Endothelial cell of umbilical vein (primary cell): ENCODE measurements at regions not wholly inside any gene's neighbourhood (a gene's known extent, or its start where the extent isn't known, plus 50 kb on each side); places are given as distances from the start of the nearest gene placed in this dataset.

Experiments used
- BruUV-seq: library from RNA; stranded (reverse); fragments of 400-500 nt; replicated peaks from 2 replicates; lab custom pipeline; 2021; lab: Mats Ljungman, UMichigan
- CTCF ChIA-PET: fragments of 300-600, 350-600 bp; sonication (Branson Sonifier 250); formaldehyde crosslinking; loops from one replicate; lab custom pipeline; 2021; ENCODE audit warnings: antibody characterized with exemption, inconsistent platforms; lab: Charles Lee
- POLR2A ChIA-PET: fragments of 300-600, 350-600 bp; sonication (Branson Sonifier 250); formaldehyde crosslinking; loops from one replicate; lab custom pipeline; 2021; ENCODE audit warnings: antibody characterized with exemption, inconsistent platforms; lab: Charles Lee
- DNase-seq: peaks from one replicate; pipeline ENCODE4 v3.0.0-alpha.2; 2011; ENCODE audit warnings: low read depth, low spot score
- FAIRE-seq: peaks from 2 replicates; lab custom pipeline; 2011; peaks lifted over from hg19 to GRCh38; lab: Jason Lieb, UNC
- H2AFZ ChIP-seq: 2 replicates; pipeline ENCODE4 v1.6.0; 2012; ENCODE audit warnings: low read depth, low read length, control low read depth, inconsistent platforms
- H3K27ac ChIP-seq: 2 replicates; pipeline ENCODE4 v1.5.1; 2011; ENCODE audit warnings: low read depth, mild to moderate bottlenecking, control low read depth, low read length, moderate library complexity; ENCODE audit not compliant: insufficient read depth
- H3K27me3 ChIP-seq, 2 experiments: 2 replicates each; pipeline versions ENCODE4 v1.6.0 to v1.6.1; 2011; ENCODE audit warnings: low read length in 2 of 2, mixed read lengths in 1 of 2; ENCODE audit not compliant: control insufficient read depth in 2 of 2, insufficient read depth in 2 of 2
- H3K36me3 ChIP-seq, 2 experiments: 2 replicates in 1 of 2; 3 replicates in 1 of 2; pipeline ENCODE4 v1.5.1; 2011; ENCODE audit warnings: low read length in 2 of 2, mild to moderate bottlenecking in 1 of 2, moderate library complexity in 1 of 2; ENCODE audit not compliant: control insufficient read depth in 2 of 2, insufficient read depth in 2 of 2; ENCODE audit errors: extremely low read depth in 1 of 2
- H3K4me1 ChIP-seq: 3 replicates; pipeline ENCODE4 v1.5.1; 2011; ENCODE audit warnings: mild to moderate bottlenecking, low read length; ENCODE audit not compliant: control insufficient read depth, insufficient read depth; ENCODE audit errors: extremely low read depth
- H3K4me2 ChIP-seq: 2 replicates; pipeline ENCODE4 v1.6.1; 2011; ENCODE audit warnings: low read length, control low read depth, mixed read lengths; ENCODE audit not compliant: insufficient read depth
- H3K4me3 ChIP-seq, 3 experiments: fragments of 200-600 bp in 1 of 3; sonication (generic), shearing (Covaris generic) in 1 of 3; replicated peaks in 1 of 3; 2 replicates each; pipeline ENCODE4 v1.5.1; 2011 to 2016; ENCODE audit warnings: control low read depth in 3 of 3, low read length in 3 of 3, mild to moderate bottlenecking in 2 of 3, inconsistent platforms in 1 of 3, low read depth in 1 of 3, moderate library complexity in 1 of 3; ENCODE audit not compliant: insufficient read depth in 1 of 3
- H3K79me2 ChIP-seq: 2 replicates; pipeline ENCODE4 v1.6.0; 2012; ENCODE audit warnings: low read length, inconsistent platforms; ENCODE audit not compliant: control insufficient read depth, insufficient read depth
- H3K9ac ChIP-seq: replicated peaks from 2 replicates; pipeline ENCODE3; 2011; ENCODE audit warnings: low read length, control low read depth; ENCODE audit not compliant: insufficient read depth; ENCODE audit errors: extremely low read depth
- H3K9me1 ChIP-seq: replicated peaks from 3 replicates; pipeline ENCODE4 v1.6.0; 2011; ENCODE audit warnings: mild to moderate bottlenecking, low read length; ENCODE audit not compliant: control insufficient read depth, insufficient read depth; ENCODE audit errors: extremely low read depth
- H3K9me3 ChIP-seq: replicated peaks from 2 replicates; pipeline ENCODE4 v1.5.1; 2012; ENCODE audit warnings: low read length, inconsistent platforms; ENCODE audit not compliant: control insufficient read depth, insufficient read depth
- H4K20me1 ChIP-seq: replicated peaks from 2 replicates; pipeline ENCODE3; 2011; ENCODE audit warnings: mild to moderate bottlenecking, low read length; ENCODE audit not compliant: control insufficient read depth, insufficient read depth; ENCODE audit errors: extremely low read depth
- CTCF ChIP-seq, 2 donors: IDR thresholded peaks; 1 replicate in 1 of 2; 2 replicates in 1 of 2; pipeline ENCODE4 v1.5.1; 2011; ENCODE audit warnings: low read length in 2 of 2, mild to moderate bottlenecking in 2 of 2, moderate library complexity in 2 of 2, control low read depth in 1 of 2, inconsistent platforms in 1 of 2, low read depth in 1 of 2; ENCODE audit not compliant: insufficient read depth in 1 of 2; ENCODE audit errors: extremely low read depth in 1 of 2
- FOS ChIP-seq: IDR thresholded peaks from 2 replicates; pipeline ENCODE4 v1.6.1; 2011; ENCODE audit warnings: mild to moderate bottlenecking, low read length, moderate library complexity, borderline replicate concordance; ENCODE audit not compliant: insufficient read depth
- JUN ChIP-seq: IDR thresholded peaks from 2 replicates; pipeline ENCODE4 v1.6.1; 2011; ENCODE audit warnings: borderline replicate concordance, low read depth; ENCODE audit not compliant: insufficient read length, insufficient read depth
- MAX ChIP-seq: IDR thresholded peaks from 2 replicates; pipeline ENCODE4 v1.6.1; 2011; ENCODE audit not compliant: insufficient read depth, insufficient read length
- MYC ChIP-seq: IDR thresholded peaks from one replicate; pipeline ENCODE4 v1.6.1; 2011; ENCODE audit warnings: mild to moderate bottlenecking, low read depth, low read length
- POLR2A ChIP-seq: IDR thresholded peaks from 2 replicates; pipeline ENCODE4 v1.6.1; 2012; ENCODE audit warnings: low read depth, mild to moderate bottlenecking, control low read depth, low read length
- POLR2AphosphoS5 ChIP-seq: IDR thresholded peaks from 2 replicates; pipeline ENCODE4 v1.6.1; 2012; ENCODE audit warnings: low read depth, mild to moderate bottlenecking, control low read depth, low read length, moderate library complexity; ENCODE audit not compliant: insufficient read depth
- dilution Hi-C: fragments of 300-500 bp; cut with MboI; formaldehyde crosslinking; loops from one replicate; pipeline ENCODE4 v1.15.0; 2019; ENCODE audit warnings: low sequenced_read_pairs; ENCODE audit not compliant: extremely low pct_ligation_motif_present
- intact Hi-C: fragments of 100-400 bp; cut with micrococcal nuclease; formaldehyde crosslinking; loops from one replicate; pipeline ENCODE4 v1.10.0; 2022

GRCh38 chr12:98182821-98183220 is 332.6 kb upstream of the TMPO start:
- ChIA-PET CTCF (interaction anchor here (1.6 kb wide), 1 partner anchor 8 kb away, joined by 4 read pairs; no protein-coding TSS in a partner anchor), POLR2A (no interaction called here)
- no peak overlapping the region for H3K4me2 ChIP-seq
- no peaks in the 10 kb centered on the region for H3K79me2 ChIP-seq
- H3K36me3 ChIP-seq, result no peaks in the 10 kb centered on the region
- no TSS peak for BruUV-seq
- no peaks in the 10 kb centered on the region for H3K27me3 ChIP-seq
- no peak for TF ChIP-seq MAX
- no peak for TF ChIP-seq POLR2AphosphoS5
- no peak for TF ChIP-seq JUN
- TF ChIP-seq FOS, result no peak
- TF ChIP-seq CTCF (IDR thresholded peaks at IDR 0.05; ENCODE audit: extremely low read depth in 1 of 2, insufficient read depth in 1 of 2, low read depth in 1 of 2, low read length in 2 of 2), result no peak
- TF ChIP-seq MYC, result no peak
- TF ChIP-seq POLR2A, result no peak
- no peak overlapping the region for H2AFZ ChIP-seq
- H3K4me3 ChIP-seq, result no peak overlapping the region
- no peak overlapping the region for H3K27ac ChIP-seq
- FAIRE-seq (no peak), DNase-seq (no peak)
- no peaks in the 10 kb centered on the region for H3K9me1 ChIP-seq
- no peaks in the 10 kb centered on the region for H3K4me1 ChIP-seq
- H3K9me3 ChIP-seq, result no peaks in the 10 kb centered on the region
- dilution Hi-C loops (no loop called here), intact Hi-C loops (no loop called here)
- H3K9ac ChIP-seq, result no peak overlapping the region
- no peaks in the 10 kb centered on the region for H4K20me1 ChIP-seq
